H9 (cell line): ENCODE measurements at regions not wholly inside any gene's neighbourhood (a gene's known extent, or its start where the extent isn't known, plus 50 kb on each side); places are given as distances from the start of the nearest gene placed in this dataset.

Experiments
- DNase-seq: peaks from one replicate; pipeline ENCODE4 v3.0.0-alpha.2; 2017
- H2AFZ ChIP-seq: one replicate; pipeline ENCODE4 v1.6.1; 2013; ENCODE audit warnings: mild to moderate bottlenecking, low read length, control low read depth, moderate library complexity
- H2AK5ac ChIP-seq: 2 replicates; pipeline ENCODE4 v1.6.1; 2013; ENCODE audit warnings: low read length, control low read depth, mixed read lengths; ENCODE audit not compliant: insufficient read length
- H2BK120ac ChIP-seq: one replicate; pipeline ENCODE4 v1.6.1; 2013; ENCODE audit warnings: low read depth, mild to moderate bottlenecking, low read length, control low read depth, inconsistent platforms; ENCODE audit not compliant: poor library complexity, severe bottlenecking
- H2BK12ac ChIP-seq: 2 replicates; pipeline ENCODE4 v1.6.1; 2013; ENCODE audit warnings: low read length, control low read depth, mixed read lengths, low read depth; ENCODE audit not compliant: insufficient read length
- H2BK15ac ChIP-seq: 2 replicates; pipeline ENCODE4 v1.6.1; 2013; ENCODE audit warnings: low read depth, low read length, control low read depth
- H2BK20ac ChIP-seq: one replicate; pipeline ENCODE4 v1.6.1; 2013; ENCODE audit warnings: low read depth, mild to moderate bottlenecking, low read length, control low read depth, inconsistent platforms; ENCODE audit not compliant: poor library complexity, severe bottlenecking
- H2BK5ac ChIP-seq: 2 replicates; pipeline ENCODE4 v1.6.1; 2013; ENCODE audit warnings: low read length, control low read depth, mixed read lengths; ENCODE audit not compliant: insufficient read length
- H3K14ac ChIP-seq: 2 replicates; pipeline ENCODE4 v1.6.1; 2013; ENCODE audit warnings: low read length, control low read depth; ENCODE audit not compliant: insufficient read depth
- H3K18ac ChIP-seq: 2 replicates; pipeline ENCODE4 v1.6.1; 2013; ENCODE audit warnings: low read depth, mild to moderate bottlenecking, mixed read lengths, low read length, control low read depth; ENCODE audit not compliant: insufficient read length
- H3K23ac ChIP-seq: 2 replicates; pipeline ENCODE4 v1.6.1; 2013; ENCODE audit warnings: low read length, control low read depth, mixed read lengths, low read depth; ENCODE audit not compliant: insufficient read length
- H3K23me2 ChIP-seq: 2 replicates; pipeline ENCODE4 v1.6.1; 2013; ENCODE audit warnings: low read depth, mild to moderate bottlenecking, mixed read lengths, low read length, control low read depth; ENCODE audit not compliant: insufficient read length, poor library complexity, severe bottlenecking
- H3K27ac ChIP-seq: 2 replicates; pipeline ENCODE4 v1.5.1; 2013; ENCODE audit warnings: low read length, control low read depth, mixed read lengths, low read depth; ENCODE audit not compliant: insufficient read length
- H3K27me3 ChIP-seq: 2 replicates; pipeline ENCODE4 v1.6.1; 2013; ENCODE audit warnings: low read length, control low read depth, inconsistent platforms; ENCODE audit not compliant: insufficient read depth
- H3K4ac ChIP-seq: 2 replicates; pipeline ENCODE4 v1.6.1; 2013; ENCODE audit warnings: low read depth, mild to moderate bottlenecking, control low read depth, inconsistent platforms, low read length, moderate library complexity
- H3K4me1 ChIP-seq: 2 replicates; pipeline ENCODE4 v1.6.1; 2013; ENCODE audit warnings: low read length, control low read depth, inconsistent platforms; ENCODE audit not compliant: insufficient read depth
- H3K4me2 ChIP-seq: 2 replicates; pipeline ENCODE4 v1.6.1; 2013; ENCODE audit warnings: low read length, control low read depth, mixed read lengths; ENCODE audit not compliant: insufficient read length, insufficient read depth
- H3K56ac ChIP-seq: 2 replicates; pipeline ENCODE4 v1.6.1; 2013; ENCODE audit warnings: low read depth, mild to moderate bottlenecking, mixed read lengths, low read length, control low read depth; ENCODE audit not compliant: insufficient read length
- H3K79me1 ChIP-seq: 2 replicates; pipeline ENCODE4 v1.6.1; 2013; ENCODE audit warnings: low read depth, mild to moderate bottlenecking, moderate library complexity, low read length, control low read depth, inconsistent platforms; ENCODE audit not compliant: insufficient read depth, poor library complexity, severe bottlenecking
- H3K79me2 ChIP-seq: 2 replicates; pipeline ENCODE4 v1.6.1; 2013; ENCODE audit warnings: low read length, control low read depth, inconsistent platforms; ENCODE audit not compliant: insufficient read depth
- H3K9ac ChIP-seq: 2 replicates; pipeline ENCODE4 v1.6.1; 2013; ENCODE audit warnings: low read length, control low read depth, mixed read lengths; ENCODE audit not compliant: insufficient read length; ENCODE audit errors: extremely low read depth
- H3K9me3 ChIP-seq: one replicate; pipeline ENCODE4 v1.6.1; 2013; ENCODE audit warnings: low read depth, low read length, inconsistent platforms; ENCODE audit not compliant: control insufficient read depth
- H3T11ph ChIP-seq: one replicate; pipeline ENCODE4 v1.6.1; 2013; ENCODE audit warnings: mild to moderate bottlenecking, low read length, control low read depth, inconsistent platforms
- H4K20me1 ChIP-seq: one replicate; pipeline ENCODE4 v1.6.1; 2013; ENCODE audit not compliant: control insufficient read depth, insufficient read length, insufficient read depth
- H4K5ac ChIP-seq: 2 replicates; pipeline ENCODE4 v1.6.1; 2013; ENCODE audit warnings: low read depth, mild to moderate bottlenecking, mixed read lengths, low read length, control low read depth; ENCODE audit not compliant: insufficient read length
- H4K8ac ChIP-seq: replicated peaks from 2 replicates; pipeline ENCODE4 v1.6.1; 2013; ENCODE audit warnings: low read length, control low read depth, mixed read lengths, low read depth; ENCODE audit not compliant: insufficient read length
- H4K91ac ChIP-seq: 2 replicates; pipeline ENCODE4 v1.6.1; 2013; ENCODE audit warnings: low read depth, mild to moderate bottlenecking, moderate library complexity, mixed read lengths, low read length, control low read depth; ENCODE audit not compliant: insufficient read length
- H3K27ac Mint-ChIP-seq, 3 experiments: 2 replicates in 2 of 3; 3 replicates in 1 of 3; pipeline ENCODE4 v1.8.0; 2020 to 2021; ENCODE audit warnings: mixed read lengths in 3 of 3, mild to moderate bottlenecking in 1 of 3, moderate library complexity in 1 of 3
- H3K27me3 Mint-ChIP-seq: 2 replicates; pipeline ENCODE4 v1.8.0; 2021; ENCODE audit warnings: low read depth, mild to moderate bottlenecking, moderate library complexity, mixed read lengths
- H3K36me3 Mint-ChIP-seq, 3 experiments: 2 replicates in 2 of 3; 3 replicates in 1 of 3; pipeline ENCODE4 v1.8.0; 2020 to 2021; ENCODE audit warnings: low read depth in 3 of 3, mixed read lengths in 3 of 3; ENCODE audit not compliant: insufficient read depth in 1 of 3
- H3K4me1 Mint-ChIP-seq, 2 experiments: 2 replicates each; pipeline ENCODE4 v1.8.0; 2020; ENCODE audit warnings: mixed read lengths in 2 of 2
- H3K4me3 Mint-ChIP-seq, 2 experiments: 2 replicates in 1 of 2; 3 replicates in 1 of 2; pipeline ENCODE4 v1.8.0; 2020 to 2021; ENCODE audit warnings: mild to moderate bottlenecking in 2 of 2, mixed read lengths in 2 of 2, moderate library complexity in 1 of 2
- H3K9me3 Mint-ChIP-seq, 2 experiments: 2 replicates in 1 of 2; 3 replicates in 1 of 2; pipeline ENCODE4 v1.8.0; 2020; ENCODE audit warnings: mild to moderate bottlenecking in 2 of 2, mixed read lengths in 2 of 2, moderate library complexity in 1 of 2
- CTCF ChIP-seq: fragments of 200-600 bp; sonication (generic); conservative IDR thresholded peaks from 3 replicates; pipeline ENCODE4 v1.8.0; 2021; ENCODE audit warnings: antibody characterized with exemption, mild to moderate bottlenecking
- WGBS: extraction: QIAGEN DNeasy Blood & Tissue Kit; methylation state at CpG from one replicate; pipeline ENCODE4 v1.1.7; 2013; ENCODE audit warnings: missing lambda C conversion rate, low lambda C conversion rate, mixed read lengths; ENCODE audit not compliant: insufficient read length; ENCODE audit errors: extremely low coverage; 5-methylcytosine and 5-hydroxymethylcytosine counted together

GRCh38 chr19:29457413-29457812 is 68.4 kb upstream of the VSTM2B start:
- Histone ChIP-seq H4K8ac (no peak overlapping the region), H2BK15ac (no peak overlapping the region), H2BK20ac (no peak overlapping the region), H3K79me1 (no peaks in the 10 kb centered on the region), H3K4me2 (no peak overlapping the region), H2BK12ac (no peak overlapping the region), H3K18ac (no peak overlapping the region), H2AK5ac (no peak overlapping the region), H3K27ac (no peak overlapping the region), H3T11ph (no peak overlapping the region), H3K56ac (no peak overlapping the region), H3K27me3 (no peaks in the 10 kb centered on the region), H2AFZ (no peak overlapping the region), H3K4ac (no peak overlapping the region), H2BK5ac (no peak overlapping the region), H4K91ac (no peak overlapping the region), H3K23me2 (no peaks in the 10 kb centered on the region), H4K5ac (no peak overlapping the region), H3K14ac (no peak overlapping the region), H3K4me1 (no peaks in the 10 kb centered on the region), H2BK120ac (no peak overlapping the region), H3K9ac (no peak overlapping the region), H3K9me3 (peaks cover 15% of the 10 kb centered on the region), H4K20me1 (no peaks in the 10 kb centered on the region), H3K23ac (no peak overlapping the region), H3K79me2 (no peaks in the 10 kb centered on the region)
- Mint-ChIP-seq H3K27me3 (peaks cover 24% of the 10 kb centered on the region), H3K9me3 (peaks cover 9 to 13% of the 10 kb centered on the region in 2 experiments), H3K4me1 (no peaks in the 10 kb centered on the region), H3K27ac (no peak overlapping the region), H3K36me3 (peaks cover 0 to 5% (median 0%) of the 10 kb centered on the region in 3 experiments; a peak in 4 of 7 replicates), H3K4me3 (no peak overlapping the region)
- DNase-seq, result no peak
- TF ChIP-seq CTCF, result no peak
- WGBS, result no CpG with 5 or more reads among the region's 1 CpG
